Upper lobe of left lung (tissue), 6 donors: ENCODE measurements at regions not wholly inside any gene's neighbourhood (a gene's known extent, or its start where the extent isn't known, plus 50 kb on each side); places are given as distances from the start of the nearest gene placed in this dataset.

Experiments used
- ATAC-seq, 2 donors: fragments of 200-7000 bp; cut with Tn5 transposase; one replicate each; pipeline ENCODE4 v1.9.1; 2022; ENCODE audit warnings: mild to moderate bottlenecking in 2 of 2, moderate library complexity in 2 of 2; ENCODE audit not compliant: low FRiP score in 2 of 2
- DNase-seq, 2 donors: peaks; one replicate each; pipeline ENCODE4 v3.0.0-alpha.2; 2019 to 2020
- H3K27ac ChIP-seq, 4 donors: fragments of 200-600 bp; sonication (generic); one replicate each; pipeline ENCODE4 v1.5.1; 2016 to 2019
- H3K27me3 ChIP-seq, 4 donors: fragments of 200-600 bp; sonication (generic); one replicate each; pipeline ENCODE4 v1.5.1; 2017 to 2019
- H3K36me3 ChIP-seq, 4 donors: fragments of 200-600 bp; sonication (generic); one replicate each; pipeline ENCODE4 v1.5.1; 2016 to 2019
- H3K4me1 ChIP-seq, 4 donors: fragments of 200-600 bp; sonication (generic); one replicate each; pipeline ENCODE4 v1.5.1; 2018 to 2019
- H3K4me3 ChIP-seq, 4 donors: fragments of 200-600 bp; sonication (generic); one replicate each; pipeline ENCODE4 v1.5.1; 2017 to 2019; ENCODE audit warnings: mild to moderate bottlenecking in 2 of 4, moderate library complexity in 1 of 4
- H3K9me3 ChIP-seq, 4 donors: fragments of 200-600 bp; sonication (generic); one replicate each; pipeline ENCODE4 v1.5.1; 2018 to 2019
- CTCF ChIP-seq, 6 experiments: fragments of 450-650 bp in 4 of 6; fragments of 200-600 bp in 2 of 6; sonication (generic) in 2 of 6; IDR thresholded peaks; one replicate each; pipeline ENCODE4 v1.5.1; 2016 to 2019; ENCODE audit warnings: antibody characterized with exemption in 6 of 6
- EP300 ChIP-seq, 4 donors: sonication (generic); formaldehyde crosslinking; IDR thresholded peaks; one replicate each; pipeline ENCODE4 v1.5.1; 2017; ENCODE audit warnings: antibody characterized with exemption in 4 of 4, control low read depth in 2 of 4
- POLR2A ChIP-seq, 4 donors: fragments of 450-650 bp; IDR thresholded peaks; one replicate each; pipeline ENCODE4 v1.5.1; 2016 to 2017; ENCODE audit warnings: antibody characterized with exemption in 4 of 4, mild to moderate bottlenecking in 2 of 4
- POLR2AphosphoS5 ChIP-seq, 2 donors: sonication (generic); formaldehyde crosslinking; IDR thresholded peaks; one replicate each; pipeline ENCODE4 v1.5.1; 2017; ENCODE audit warnings: antibody characterized with exemption in 2 of 2
- WGBS, 2 donors: methylation state at CpG; one replicate each; pipeline ENCODE4 v1.1.5; 2017 to 2018; 5-methylcytosine and 5-hydroxymethylcytosine counted together
- donor health status: DM: no; HTN: no; CAD: no; lungs with moderate emphysema.
- donor health status: DM: no; HTN: yes; CAD: no; lungs with severe emphysema.

DNA sequence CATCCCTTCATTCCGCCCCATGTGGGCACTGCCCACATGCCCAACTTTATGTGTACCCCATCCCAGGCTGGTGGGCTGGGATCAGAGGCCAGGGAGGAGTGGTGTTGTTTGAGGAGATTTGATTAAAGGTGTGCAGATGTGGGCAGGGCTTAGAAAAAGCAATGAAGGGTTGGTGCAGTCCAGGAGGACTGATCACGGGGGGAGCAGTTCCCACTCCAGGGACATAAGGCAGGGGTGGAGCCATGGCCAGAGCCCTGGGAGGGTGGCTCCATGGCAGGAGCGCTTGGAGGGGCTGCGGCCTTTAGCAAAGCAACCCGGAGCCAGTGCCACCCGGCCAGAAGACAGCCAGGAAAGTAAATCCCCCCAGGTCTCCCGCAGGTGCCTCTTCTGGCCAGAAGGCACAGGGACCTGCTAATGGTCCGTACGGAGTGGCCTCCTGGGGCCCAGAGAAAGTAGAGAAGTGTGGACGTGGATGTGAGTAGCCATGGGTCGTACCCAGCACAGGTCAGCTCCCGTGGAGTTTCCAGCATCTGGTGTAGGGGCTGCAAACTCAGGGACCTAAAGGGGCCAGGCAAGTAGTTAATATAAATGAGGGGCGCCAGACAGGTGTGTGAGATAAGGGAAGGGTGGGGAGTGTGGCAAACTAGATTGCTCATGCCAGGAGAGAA is 62.1 kb upstream of the APCDD1L start:
- peaks cover 0 to 7% (median 0%) of the 10 kb centered on the region in 4 donors for H3K4me1 ChIP-seq
- no peak for DNase-seq
- 84 to 93% methylated on average over 7 to 13 of the region's 13 CpGs for WGBS, 2 donors
- no peaks in the 10 kb centered on the region for H3K36me3 ChIP-seq
- TF ChIP-seq CTCF (IDR thresholded peaks at IDR 0.05) (no peak), POLR2AphosphoS5 (IDR thresholded peaks at IDR 0.05) (no peak), EP300 (IDR thresholded peaks at IDR 0.05) (no peak), POLR2A (IDR thresholded peaks at IDR 0.05) (no peak)
- ATAC-seq = no peak
- no peak overlapping the region for H3K4me3 ChIP-seq
- H3K27ac ChIP-seq = no peak overlapping the region
- no peaks in the 10 kb centered on the region for H3K27me3 ChIP-seq
- no peaks in the 10 kb centered on the region for H3K9me3 ChIP-seq

DNA sequence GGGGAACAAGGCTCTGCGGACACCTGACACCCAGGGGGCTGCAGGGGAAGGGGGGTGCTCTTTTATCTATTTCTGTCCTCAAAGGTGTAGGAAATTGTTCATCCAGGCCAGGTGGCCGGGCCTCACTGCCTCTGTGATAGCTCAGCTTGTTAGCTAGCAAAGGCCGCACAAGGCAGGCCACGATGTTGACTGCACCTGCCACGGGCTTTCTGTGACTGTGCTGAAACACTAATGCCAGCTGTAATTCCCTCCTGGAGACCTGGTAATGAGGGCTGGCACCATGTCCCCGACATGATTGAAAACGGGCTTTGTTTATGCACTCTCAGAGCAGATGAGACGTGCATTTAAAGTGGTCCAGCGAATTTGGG is 61.4 kb upstream of the APCDD1L start:
- H3K9me3 ChIP-seq = no peaks in the 10 kb centered on the region
- H3K36me3 ChIP-seq = no peaks in the 10 kb centered on the region
- WGBS, 2 donors = 85 to 88% methylated on average over 7 to 9 of the region's 9 CpGs
- no peak overlapping the region for H3K27ac ChIP-seq
- H3K27me3 ChIP-seq = no peaks in the 10 kb centered on the region
- ATAC-seq (no peak), DNase-seq (no peak)
- no peak overlapping the region for H3K4me3 ChIP-seq
- TF ChIP-seq POLR2AphosphoS5 (IDR thresholded peaks at IDR 0.05) = no peak
- TF ChIP-seq CTCF (IDR thresholded peaks at IDR 0.05) = no peak
- no peak for TF ChIP-seq EP300 (IDR thresholded peaks at IDR 0.05)
- TF ChIP-seq POLR2A (IDR thresholded peaks at IDR 0.05) = no peak
- peaks cover 0 to 7% (median 0%) of the 10 kb centered on the region in 4 donors for H3K4me1 ChIP-seq

DNA sequence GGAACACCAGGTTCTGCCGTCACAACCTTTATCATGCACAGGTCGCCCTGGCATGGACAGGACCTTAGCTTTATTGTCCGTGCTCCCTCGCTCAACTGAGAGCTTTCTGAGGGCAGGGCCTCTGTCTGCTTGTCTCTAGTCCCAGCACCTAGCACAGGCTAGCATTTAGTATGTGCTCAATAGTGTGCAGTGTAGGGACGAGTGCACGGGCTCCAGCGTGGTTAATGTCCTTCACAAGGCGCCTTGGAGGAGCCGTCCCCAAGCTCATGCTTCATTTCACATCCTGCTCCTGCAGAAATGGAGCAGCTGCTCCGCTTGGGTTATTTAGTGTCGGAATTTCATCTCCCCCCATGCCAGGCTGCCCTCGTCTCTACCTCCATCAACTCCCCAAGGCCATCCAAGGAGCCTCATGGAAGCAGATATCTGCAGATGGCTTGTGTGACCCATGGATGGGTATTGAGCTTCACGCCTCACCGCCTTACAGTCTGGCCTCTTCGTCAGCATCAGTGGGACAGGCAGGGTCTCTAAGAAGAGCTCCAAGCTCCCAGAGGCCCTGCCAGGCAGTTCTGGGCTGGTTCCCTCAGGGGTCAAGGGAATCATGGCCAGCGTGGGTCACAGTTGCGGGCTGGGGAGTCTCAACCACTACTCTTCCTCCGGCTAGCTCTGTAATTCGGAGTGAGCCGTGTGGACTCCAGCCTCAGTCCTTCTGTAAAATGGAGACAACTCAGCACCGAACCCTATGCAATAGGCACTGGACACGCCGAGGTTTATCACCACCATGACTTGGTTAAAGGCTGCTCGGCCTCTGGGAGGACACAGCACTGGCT is 60.8 kb upstream of the APCDD1L start:
- ATAC-seq (no peak), DNase-seq (no peak)
- H3K36me3 ChIP-seq = no peaks in the 10 kb centered on the region
- no peak overlapping the region for H3K27ac ChIP-seq
- H3K4me1 ChIP-seq = peaks cover 0 to 7% (median 0%) of the 10 kb centered on the region in 4 donors
- no peak overlapping the region for H3K4me3 ChIP-seq
- no peaks in the 10 kb centered on the region for H3K27me3 ChIP-seq
- TF ChIP-seq EP300 (IDR thresholded peaks at IDR 0.05) (no peak), POLR2AphosphoS5 (IDR thresholded peaks at IDR 0.05) (no peak)
- WGBS, 2 donors = 83 to 87% methylated on average over 24 of the region's 24 CpGs
- H3K9me3 ChIP-seq = no peaks in the 10 kb centered on the region

DNA sequence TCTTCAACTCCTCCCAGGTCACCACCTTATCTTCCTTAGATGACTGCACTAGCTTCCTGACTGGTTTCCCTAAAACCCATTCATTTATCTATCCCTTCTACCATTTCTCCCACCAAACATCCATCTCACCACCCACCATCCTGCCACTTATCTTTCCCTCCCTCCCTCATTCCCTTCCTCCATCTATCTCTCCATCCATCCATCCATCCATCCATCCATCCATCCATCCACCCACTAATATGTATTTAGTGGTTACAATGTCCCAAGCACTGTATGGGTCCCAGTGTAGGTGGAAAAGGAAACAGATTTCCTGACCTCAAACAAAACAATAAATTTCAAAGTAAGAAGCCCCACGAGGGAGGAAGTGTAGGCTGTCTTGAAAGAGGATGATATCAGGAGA is 59.3 kb upstream of the APCDD1L start:
- no peaks in the 10 kb centered on the region for H3K9me3 ChIP-seq
- WGBS, 2 donors = 21 to 28% methylated on average over 1 of the region's 1 CpG
- ATAC-seq = no peak

More for the DNA sequence above, 59.3 kb upstream of the APCDD1L start:
- TF ChIP-seq CTCF (IDR thresholded peaks at IDR 0.05) (no peak), POLR2A (IDR thresholded peaks at IDR 0.05) (no peak), EP300 (IDR thresholded peaks at IDR 0.05) (no peak), POLR2AphosphoS5 (IDR thresholded peaks at IDR 0.05) (no peak)
- H3K4me3 ChIP-seq = no peak overlapping the region
- H3K4me1 ChIP-seq = peaks cover 0 to 7% (median 1%) of the 10 kb centered on the region in 4 donors
- no peaks in the 10 kb centered on the region for H3K36me3 ChIP-seq
- no peaks in the 10 kb centered on the region for H3K27me3 ChIP-seq
- peak overlapping the region in 1 of 4 donors; percentile 21 for H3K27ac ChIP-seq
- DNase-seq = no peak
